ENCODE measurements at regions not wholly inside any gene's neighbourhood (a gene's known extent, or its start where the extent isn't known, plus 50 kb on each side); places are given as distances from the start of the nearest gene placed in this dataset.

DNA sequence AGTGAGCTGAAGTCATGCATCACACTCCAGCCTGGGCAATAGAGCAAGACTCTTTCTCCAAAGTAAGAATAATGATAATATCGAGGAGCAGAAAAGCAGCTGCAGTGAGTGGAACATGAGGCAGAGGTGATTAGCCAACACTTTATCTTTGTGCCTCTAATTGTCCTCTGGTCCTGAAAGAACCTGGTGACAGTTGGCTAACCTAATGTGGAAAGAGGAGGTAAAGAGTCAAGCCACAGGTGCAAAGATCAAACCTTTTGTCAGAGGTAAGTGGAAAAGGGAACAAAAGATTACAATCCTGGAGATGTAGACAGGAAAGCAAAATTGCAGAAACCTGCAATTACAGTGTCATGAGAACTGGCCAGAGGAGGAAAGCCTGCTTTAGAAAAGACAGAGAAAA lies 53.5 kb upstream of the LCLAT1 start:
- peaks cover 3% of the 10 kb centered on the region for H3K27me3 ChIP-seq (ENCODE audit: control insufficient read depth, insufficient read depth, low read length)
- TF ChIP-seq EZH2 (IDR thresholded peaks at IDR 0.05; ENCODE audit: low read length, missing control alignments), result no peak
- TF ChIP-seq, protein P1, sequence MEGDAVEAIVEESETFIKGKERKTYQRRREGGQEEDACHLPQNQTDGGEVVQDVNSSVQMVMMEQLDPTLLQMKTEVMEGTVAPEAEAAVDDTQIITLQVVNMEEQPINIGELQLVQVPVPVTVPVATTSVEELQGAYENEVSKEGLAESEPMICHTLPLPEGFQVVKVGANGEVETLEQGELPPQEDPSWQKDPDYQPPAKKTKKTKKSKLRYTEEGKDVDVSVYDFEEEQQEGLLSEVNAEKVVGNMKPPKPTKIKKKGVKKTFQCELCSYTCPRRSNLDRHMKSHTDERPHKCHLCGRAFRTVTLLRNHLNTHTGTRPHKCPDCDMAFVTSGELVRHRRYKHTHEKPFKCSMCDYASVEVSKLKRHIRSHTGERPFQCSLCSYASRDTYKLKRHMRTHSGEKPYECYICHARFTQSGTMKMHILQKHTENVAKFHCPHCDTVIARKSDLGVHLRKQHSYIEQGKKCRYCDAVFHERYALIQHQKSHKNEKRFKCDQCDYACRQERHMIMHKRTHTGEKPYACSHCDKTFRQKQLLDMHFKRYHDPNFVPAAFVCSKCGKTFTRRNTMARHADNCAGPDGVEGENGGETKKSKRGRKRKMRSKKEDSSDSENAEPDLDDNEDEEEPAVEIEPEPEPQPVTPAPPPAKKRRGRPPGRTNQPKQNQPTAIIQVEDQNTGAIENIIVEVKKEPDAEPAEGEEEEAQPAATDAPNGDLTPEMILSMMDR (conservative IDR thresholded peaks at IDR 0.05 in 1 of 2, IDR thresholded peaks at IDR 0.05 in 1 of 2; ENCODE audit: low read depth in 1 of 2, low read length in 2 of 2), result no peak
- H3K4me2 ChIP-seq (ENCODE audit: extremely low read depth, insufficient read depth, low read length), result no peak overlapping the region
- no peak overlapping the region for H3K4me3 ChIP-seq (replicated peaks in 1 of 4; ENCODE audit: control extremely low read depth in 1 of 4, insufficient read depth in 1 of 4, low read depth in 3 of 4, low read length in 4 of 4)
- no peak overlapping the region for H2AFZ ChIP-seq (ENCODE audit: low read length)
- no peaks in the 10 kb centered on the region for H3K36me3 ChIP-seq (ENCODE audit: control insufficient read depth, insufficient read depth, low read length)
- H3K9ac ChIP-seq (ENCODE audit: insufficient read depth, low read length), result no peak overlapping the region
- H4K20me1 ChIP-seq (ENCODE audit: control insufficient read depth, extremely low read depth, insufficient read depth, low read length), result no peaks in the 10 kb centered on the region
- no peak overlapping the region for H3K27ac ChIP-seq (ENCODE audit: insufficient read depth, low read length)
- no peak for DNase-seq (ENCODE audit: low read depth in 2 of 2)
- no peaks in the 10 kb centered on the region for H3K79me2 ChIP-seq (ENCODE audit: control insufficient read depth, insufficient read depth, low read length)
- H3K9me3 ChIP-seq (ENCODE audit: control insufficient read depth, insufficient read depth, low read depth, low read length), result no peaks in the 10 kb centered on the region
- no peaks in the 10 kb centered on the region for H3K4me1 ChIP-seq (ENCODE audit: control insufficient read depth, extremely low read depth, insufficient read depth, low read length)

DNA sequence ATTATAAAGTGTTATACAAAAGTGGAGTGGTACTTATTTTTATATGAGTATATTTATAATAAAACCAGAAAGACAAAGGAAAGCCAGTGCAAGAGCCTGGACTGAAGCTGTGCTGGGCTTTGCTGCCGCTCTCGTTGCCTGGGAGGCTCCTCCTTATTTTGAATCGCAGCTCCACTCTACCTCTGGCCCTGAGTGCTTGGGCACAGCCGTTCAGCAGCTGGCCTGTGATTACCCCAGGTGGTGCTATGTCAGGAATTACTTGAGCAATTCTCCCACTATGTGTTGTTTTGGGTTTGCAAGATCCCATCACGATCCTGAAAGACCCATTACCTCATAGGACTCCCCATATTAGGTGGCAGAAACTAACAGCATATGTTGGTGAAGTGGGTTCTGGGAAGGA lies 53.0 kb upstream of the LCLAT1 start:
- H3K9ac ChIP-seq (ENCODE audit: insufficient read depth, low read length), result no peak overlapping the region
- H3K27me3 ChIP-seq (ENCODE audit: control insufficient read depth, insufficient read depth, low read length), result peaks cover 3% of the 10 kb centered on the region
- H3K4me1 ChIP-seq (ENCODE audit: control insufficient read depth, extremely low read depth, insufficient read depth, low read length), result no peaks in the 10 kb centered on the region
- H3K27ac ChIP-seq (ENCODE audit: insufficient read depth, low read length), result no peak overlapping the region
- no peak overlapping the region for H3K4me3 ChIP-seq (replicated peaks in 1 of 4; ENCODE audit: control extremely low read depth in 1 of 4, insufficient read depth in 1 of 4, low read depth in 3 of 4, low read length in 4 of 4)
- H2AFZ ChIP-seq (ENCODE audit: low read length), result no peak overlapping the region
- TF ChIP-seq, protein P1 (conservative IDR thresholded peaks at IDR 0.05 in 1 of 2, IDR thresholded peaks at IDR 0.05 in 1 of 2; ENCODE audit: low read depth in 1 of 2, low read length in 2 of 2), result no peak
- no peak for TF ChIP-seq EZH2 (IDR thresholded peaks at IDR 0.05; ENCODE audit: low read length, missing control alignments)
- no peak for DNase-seq (ENCODE audit: low read depth in 2 of 2)
- H4K20me1 ChIP-seq (ENCODE audit: control insufficient read depth, extremely low read depth, insufficient read depth, low read length), result no peaks in the 10 kb centered on the region
- no peaks in the 10 kb centered on the region for H3K9me3 ChIP-seq (ENCODE audit: control insufficient read depth, insufficient read depth, low read depth, low read length)
- no peaks in the 10 kb centered on the region for H3K36me3 ChIP-seq (ENCODE audit: control insufficient read depth, insufficient read depth, low read length)
- no peaks in the 10 kb centered on the region for H3K79me2 ChIP-seq (ENCODE audit: control insufficient read depth, insufficient read depth, low read length)
- peak overlapping the region; percentile 27 for H3K4me2 ChIP-seq (ENCODE audit: extremely low read depth, insufficient read depth, low read length)

DNA sequence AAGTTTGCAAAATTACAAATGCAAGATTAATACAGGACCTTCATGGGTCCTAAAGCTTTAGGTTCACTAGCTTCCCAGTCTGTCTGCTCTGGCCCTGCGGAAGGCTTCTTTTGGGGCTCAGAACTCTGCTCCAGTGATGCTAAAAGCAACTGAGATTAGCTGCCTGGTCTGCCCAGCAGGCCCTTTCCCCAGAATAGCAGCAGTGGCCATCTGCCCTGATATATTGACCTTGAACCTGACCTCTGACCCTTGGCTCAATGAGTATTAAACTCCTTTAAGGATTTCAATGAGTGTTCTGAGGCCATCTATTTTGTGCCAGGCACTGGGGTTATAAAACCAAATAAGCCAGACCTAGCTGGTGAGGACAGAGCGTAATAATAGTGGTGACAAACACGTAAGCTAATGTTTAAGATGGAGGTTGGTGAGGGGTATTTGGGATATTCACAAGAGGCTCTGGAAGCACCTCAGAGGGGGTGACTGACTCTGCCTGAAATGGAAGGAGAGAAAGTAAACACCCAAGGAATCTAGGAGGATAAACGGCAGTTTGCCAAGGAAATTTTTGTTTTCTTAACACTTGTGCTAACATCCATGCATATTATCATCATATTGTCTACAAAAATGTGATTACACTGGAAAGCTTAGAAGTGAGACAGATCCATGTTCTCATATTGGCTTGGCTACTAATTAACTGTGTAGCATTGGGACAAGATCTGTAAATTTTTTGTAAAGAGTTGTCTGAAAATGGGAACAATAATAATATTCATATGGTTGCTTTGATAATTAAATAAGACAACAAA lies 50.4 kb upstream of the LCLAT1 start:
- Histone ChIP-seq H4K20me1 (ENCODE audit: control insufficient read depth, extremely low read depth, insufficient read depth, low read length) (no peaks in the 10 kb centered on the region), H3K27ac (ENCODE audit: insufficient read depth, low read length) (no peak overlapping the region), H3K79me2 (ENCODE audit: control insufficient read depth, insufficient read depth, low read length) (no peaks in the 10 kb centered on the region), H3K4me2 (ENCODE audit: extremely low read depth, insufficient read depth, low read length) (no peak overlapping the region), H3K27me3 (ENCODE audit: control insufficient read depth, insufficient read depth, low read length) (peaks cover 5% of the 10 kb centered on the region), H3K36me3 (ENCODE audit: control insufficient read depth, insufficient read depth, low read length) (no peaks in the 10 kb centered on the region), H3K9ac (ENCODE audit: insufficient read depth, low read length) (no peak overlapping the region), H3K4me3 (replicated peaks in 1 of 4; ENCODE audit: control extremely low read depth in 1 of 4, insufficient read depth in 1 of 4, low read depth in 3 of 4, low read length in 4 of 4) (no peak overlapping the region), H3K9me3 (ENCODE audit: control insufficient read depth, insufficient read depth, low read depth, low read length) (no peaks in the 10 kb centered on the region), H2AFZ (ENCODE audit: low read length) (no peak overlapping the region), H3K4me1 (ENCODE audit: control insufficient read depth, extremely low read depth, insufficient read depth, low read length) (no peaks in the 10 kb centered on the region)
- TF ChIP-seq EZH2 (IDR thresholded peaks at IDR 0.05; ENCODE audit: low read length, missing control alignments), result no peak
- TF ChIP-seq, protein P1 (conservative IDR thresholded peaks at IDR 0.05 in 1 of 2, IDR thresholded peaks at IDR 0.05 in 1 of 2; ENCODE audit: low read depth in 1 of 2, low read length in 2 of 2), result no peak
- DNase-seq (ENCODE audit: low read depth in 2 of 2), result no peak
